Upper lobe of right lung (tissue), 1 donor: ENCODE measurements at regions not wholly inside any gene's neighbourhood (a gene's known extent, or its start where the extent isn't known, plus 50 kb on each side); places are given as distances from the start of the nearest gene placed in this dataset.

Source experiments
- ATAC-seq: fragments of 200-7000 bp; cut with Tn5 transposase; one replicate; pipeline ENCODE4 v1.9.1; 2020; ENCODE audit warnings: mild to moderate bottlenecking, moderate library complexity
- DNase-seq: peaks from one replicate; pipeline ENCODE4 v3.0.0-alpha.2; 2020
- H3K27ac ChIP-seq: fragments of 200-600 bp; one replicate; pipeline ENCODE4 v1.8.0; 2022
- H3K27me3 ChIP-seq: fragments of 200-600 bp; one replicate; pipeline ENCODE4 v1.8.0; 2022; ENCODE audit warnings: mild to moderate bottlenecking
- H3K36me3 ChIP-seq: fragments of 200-600 bp; one replicate; pipeline ENCODE4 v1.8.0; 2022
- H3K4me1 ChIP-seq: fragments of 200-600 bp; one replicate; pipeline ENCODE4 v1.8.0; 2022
- H3K4me3 ChIP-seq: fragments of 200-600 bp; one replicate; pipeline ENCODE4 v1.8.0; 2022; ENCODE audit warnings: mild to moderate bottlenecking
- H3K9me3 ChIP-seq: fragments of 200-600 bp; one replicate; pipeline ENCODE4 v1.8.0; 2022
- intact Hi-C: fragments of 100-400 bp; cut with DNase I; formaldehyde crosslinking; loops from one replicate; pipeline ENCODE4 v1.11.0; 2022
- TF ChIP-seq, protein P1 (sequence below): fragments of 200-600 bp; IDR thresholded peaks from one replicate; pipeline ENCODE4 v1.8.0; 2022; ENCODE audit warnings: antibody characterized with exemption
- donor health status: DM: no; HTN: yes; CAD: no; lungs with severe emphysema.

DNA sequence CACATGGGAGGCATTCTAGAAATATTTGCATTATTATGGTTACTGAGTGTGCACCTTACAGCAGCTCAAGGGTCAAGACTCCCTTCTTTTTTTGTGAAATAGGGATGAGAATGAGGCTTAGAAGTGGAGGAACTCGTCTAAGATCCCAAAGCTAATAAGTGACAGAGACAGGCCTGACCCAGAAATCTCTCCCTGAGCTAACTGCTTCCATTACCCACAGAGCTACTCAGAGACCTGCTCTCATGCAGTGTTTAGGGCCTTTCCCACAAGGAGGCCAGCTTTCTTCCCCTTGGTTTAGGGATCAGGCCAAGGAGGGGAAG is 301.7 kb downstream of the RPS24 start:
- no peak for DNase-seq
- no peaks in the 10 kb centered on the region for H3K27me3 ChIP-seq
- H3K4me1 ChIP-seq = peaks cover 8% of the 10 kb centered on the region
- H3K27ac ChIP-seq = no peak overlapping the region
- no peak for ATAC-seq
- no peak overlapping the region for H3K4me3 ChIP-seq
- H3K9me3 ChIP-seq = no peaks in the 10 kb centered on the region
- no peaks in the 10 kb centered on the region for H3K36me3 ChIP-seq
- TF ChIP-seq, protein P1, sequence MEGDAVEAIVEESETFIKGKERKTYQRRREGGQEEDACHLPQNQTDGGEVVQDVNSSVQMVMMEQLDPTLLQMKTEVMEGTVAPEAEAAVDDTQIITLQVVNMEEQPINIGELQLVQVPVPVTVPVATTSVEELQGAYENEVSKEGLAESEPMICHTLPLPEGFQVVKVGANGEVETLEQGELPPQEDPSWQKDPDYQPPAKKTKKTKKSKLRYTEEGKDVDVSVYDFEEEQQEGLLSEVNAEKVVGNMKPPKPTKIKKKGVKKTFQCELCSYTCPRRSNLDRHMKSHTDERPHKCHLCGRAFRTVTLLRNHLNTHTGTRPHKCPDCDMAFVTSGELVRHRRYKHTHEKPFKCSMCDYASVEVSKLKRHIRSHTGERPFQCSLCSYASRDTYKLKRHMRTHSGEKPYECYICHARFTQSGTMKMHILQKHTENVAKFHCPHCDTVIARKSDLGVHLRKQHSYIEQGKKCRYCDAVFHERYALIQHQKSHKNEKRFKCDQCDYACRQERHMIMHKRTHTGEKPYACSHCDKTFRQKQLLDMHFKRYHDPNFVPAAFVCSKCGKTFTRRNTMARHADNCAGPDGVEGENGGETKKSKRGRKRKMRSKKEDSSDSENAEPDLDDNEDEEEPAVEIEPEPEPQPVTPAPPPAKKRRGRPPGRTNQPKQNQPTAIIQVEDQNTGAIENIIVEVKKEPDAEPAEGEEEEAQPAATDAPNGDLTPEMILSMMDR = no peak
- intact Hi-C loops = no loop called here

DNA sequence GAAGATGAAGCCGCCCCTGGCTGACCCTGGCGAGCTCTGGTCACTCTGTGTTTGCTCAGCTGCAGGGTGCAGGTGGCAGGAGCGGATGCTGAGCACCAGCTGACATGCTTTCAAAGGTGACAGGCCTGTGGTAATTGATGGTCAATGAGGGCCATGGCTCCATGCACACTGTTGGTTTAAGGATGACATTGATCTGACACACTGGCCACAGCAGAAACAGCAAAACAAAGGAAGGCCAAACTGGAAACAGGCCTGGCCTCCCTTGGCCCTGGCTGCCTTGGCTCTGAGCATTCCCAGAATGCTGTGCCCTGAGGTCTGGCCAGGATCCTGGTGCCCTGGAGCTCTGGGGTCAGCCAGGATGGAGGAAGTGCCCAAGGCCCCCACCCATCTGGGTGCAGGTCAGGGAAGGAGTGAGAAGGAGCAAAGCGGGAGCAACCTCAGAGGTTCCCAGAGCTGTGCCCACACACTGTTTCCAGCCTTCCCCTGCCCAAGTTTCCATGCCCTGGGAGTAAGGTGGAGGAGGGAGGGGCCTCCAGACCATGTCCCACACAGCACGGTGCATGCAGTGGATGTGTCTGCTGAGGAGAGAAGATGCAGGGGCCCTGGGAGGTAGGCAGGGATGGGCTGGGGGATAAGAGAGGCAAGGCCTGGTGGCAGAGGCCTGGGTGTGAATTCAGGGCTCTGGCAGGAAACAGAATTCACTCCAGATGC is 302.2 kb downstream of the RPS24 start:
- H3K4me3 ChIP-seq = no peak overlapping the region
- no peaks in the 10 kb centered on the region for H3K36me3 ChIP-seq
- TF ChIP-seq, protein P1 = no peak
- peaks cover 8% of the 10 kb centered on the region for H3K4me1 ChIP-seq
- intact Hi-C loops = no loop called here
- ATAC-seq = peak; percentile 13
- H3K27me3 ChIP-seq = no peaks in the 10 kb centered on the region
- H3K9me3 ChIP-seq = no peaks in the 10 kb centered on the region
- H3K27ac ChIP-seq = no peak overlapping the region
- no peak for DNase-seq

DNA sequence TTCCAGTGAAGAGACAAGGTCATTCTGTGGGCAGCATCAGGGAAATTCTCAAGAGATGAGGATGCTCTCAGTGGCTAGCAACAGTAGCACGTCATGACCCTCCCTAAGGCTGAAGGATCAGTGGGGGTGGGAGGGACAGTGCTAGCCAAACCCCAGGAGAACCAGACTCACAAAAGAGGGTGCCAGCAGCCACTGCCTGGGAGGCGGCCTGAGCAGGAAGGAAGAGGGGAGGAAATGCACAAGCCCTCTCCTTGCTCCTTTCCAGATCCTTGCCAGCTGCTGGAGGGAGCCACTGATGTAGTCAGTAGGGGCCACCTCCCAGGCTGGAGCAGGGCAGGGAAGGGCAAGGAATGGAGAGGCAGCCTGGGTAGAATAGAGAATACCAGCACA is 302.7 kb downstream of the RPS24 start:
- DNase-seq (no peak), ATAC-seq (peak; percentile 27)
- Histone ChIP-seq H3K4me3 (no peak overlapping the region), H3K36me3 (no peaks in the 10 kb centered on the region), H3K9me3 (no peaks in the 10 kb centered on the region), H3K4me1 (peaks cover 8% of the 10 kb centered on the region), H3K27me3 (no peaks in the 10 kb centered on the region), H3K27ac (peak overlapping the region; percentile 36)
- TF ChIP-seq, protein P1 = no peak
- intact Hi-C loops = no loop called here

DNA sequence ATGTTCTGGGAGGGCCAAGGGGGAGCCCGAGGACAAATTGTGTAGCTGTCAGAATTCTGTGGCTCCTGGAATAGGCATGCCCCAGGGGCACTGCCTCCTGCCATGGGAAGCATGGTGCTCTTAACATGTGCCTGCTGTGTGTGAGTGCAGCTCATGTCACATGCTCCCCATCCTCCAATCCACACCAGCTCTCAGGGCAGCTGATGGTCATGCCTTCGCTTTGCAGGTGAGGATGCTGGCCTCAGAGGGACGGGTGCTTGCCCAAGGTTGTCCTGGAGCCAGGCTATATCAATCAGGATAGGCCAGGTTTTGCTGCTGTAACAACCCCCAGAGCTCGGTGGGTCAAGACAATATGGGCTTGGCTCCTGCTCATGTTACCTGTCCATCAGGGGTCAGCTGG is 303.4 kb downstream of the RPS24 start:
- Histone ChIP-seq H3K4me3 (no peak overlapping the region), H3K27me3 (no peaks in the 10 kb centered on the region), H3K9me3 (no peaks in the 10 kb centered on the region), H3K27ac (peak overlapping the region; percentile 36), H3K36me3 (no peaks in the 10 kb centered on the region), H3K4me1 (peaks cover 8% of the 10 kb centered on the region)
- no peak for DNase-seq
- TF ChIP-seq, protein P1 = no peak
- ATAC-seq = no peak
- intact Hi-C loops = no loop called here

DNA sequence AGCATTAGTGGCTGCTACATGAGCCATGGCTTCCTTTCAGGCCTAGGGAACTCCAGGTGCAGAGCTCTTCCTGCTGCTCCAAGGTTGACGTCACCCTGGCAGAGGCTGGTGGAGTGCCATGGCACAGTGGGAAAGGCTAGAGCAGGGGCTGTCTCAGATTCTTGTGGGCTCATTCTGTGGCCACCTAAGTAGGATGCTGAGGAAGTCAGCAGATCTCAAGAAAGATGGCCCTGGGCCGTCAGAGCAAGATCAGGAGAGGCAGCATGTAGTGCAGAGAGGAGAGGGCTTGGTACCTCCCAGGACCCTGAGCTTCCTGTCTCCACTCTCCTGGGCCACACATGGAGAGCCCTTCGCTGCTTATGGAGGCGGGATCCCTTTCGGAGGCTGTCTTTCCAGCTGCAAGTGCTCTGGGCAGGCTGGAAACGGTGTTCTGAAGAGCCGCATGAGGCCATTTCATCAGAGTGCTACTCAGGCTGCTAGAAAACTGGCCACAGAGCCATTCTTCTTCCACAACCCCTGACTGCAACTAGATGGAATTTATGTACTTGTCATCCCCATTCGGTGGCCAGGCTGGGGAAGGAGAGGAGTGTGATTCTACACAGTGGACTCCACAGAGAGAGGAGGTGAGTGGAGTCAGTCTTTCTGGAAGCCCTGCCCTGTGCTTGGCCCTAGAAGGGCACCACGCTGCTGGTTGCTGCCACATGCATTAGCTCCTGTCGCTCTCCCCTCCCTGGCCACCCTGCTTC is 304.2 kb downstream of the RPS24 start:
- no peaks in the 10 kb centered on the region for H3K27me3 ChIP-seq
- peaks cover 8% of the 10 kb centered on the region for H3K4me1 ChIP-seq
- H3K36me3 ChIP-seq = no peaks in the 10 kb centered on the region
- ATAC-seq (no peak), DNase-seq (no peak)
- no peak overlapping the region for H3K4me3 ChIP-seq
- no peak overlapping the region for H3K27ac ChIP-seq
- H3K9me3 ChIP-seq = no peaks in the 10 kb centered on the region
- intact Hi-C loops = no loop called here
- TF ChIP-seq, protein P1 = no peak
